Renal cortical epithelial cell (primary cell): ENCODE measurements at regions not wholly inside any gene's neighbourhood (a gene's known extent, or its start where the extent isn't known, plus 50 kb on each side); places are given as distances from the start of the nearest gene placed in this dataset.

ENCODE experiments used
- DNase-seq: peaks from one replicate; pipeline ENCODE4 v3.0.0-alpha.2; 2011; ENCODE audit warnings: low read depth

- no peak for DNase-seq
These were observed 334.9 kb downstream of the CYP26B1 start for GRCh38 chr2:71812736-71813135.

GRCh38 chr2:71811726-71812125, 335.9 kb downstream of the CYP26B1 start:
- DNase-seq = no peak

DNA sequence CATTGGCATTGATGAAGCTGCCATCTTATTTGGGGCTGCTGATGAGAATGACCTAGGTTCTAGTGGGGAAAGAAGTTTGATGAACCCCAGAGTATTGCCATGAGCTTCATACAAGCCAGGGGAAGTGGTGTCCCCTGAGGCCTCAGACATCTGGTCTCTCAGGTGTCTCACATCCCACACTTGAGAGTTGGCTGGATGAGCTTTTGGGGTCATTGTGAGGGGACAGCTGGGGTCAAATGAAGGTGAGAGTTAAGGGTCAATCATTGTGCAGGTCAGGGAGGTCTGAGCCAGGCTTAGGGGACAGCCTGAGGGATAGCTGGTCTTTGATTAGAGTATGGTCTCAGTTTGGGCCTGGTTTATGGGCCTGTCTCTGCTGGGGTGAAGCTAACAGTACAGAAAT, 336.5 kb downstream of the CYP26B1 start:
- no peak for DNase-seq

- no peak for DNase-seq
These were observed 339.8 kb downstream of the CYP26B1 start for GRCh38 chr2:71807581-71808451.

DNA sequence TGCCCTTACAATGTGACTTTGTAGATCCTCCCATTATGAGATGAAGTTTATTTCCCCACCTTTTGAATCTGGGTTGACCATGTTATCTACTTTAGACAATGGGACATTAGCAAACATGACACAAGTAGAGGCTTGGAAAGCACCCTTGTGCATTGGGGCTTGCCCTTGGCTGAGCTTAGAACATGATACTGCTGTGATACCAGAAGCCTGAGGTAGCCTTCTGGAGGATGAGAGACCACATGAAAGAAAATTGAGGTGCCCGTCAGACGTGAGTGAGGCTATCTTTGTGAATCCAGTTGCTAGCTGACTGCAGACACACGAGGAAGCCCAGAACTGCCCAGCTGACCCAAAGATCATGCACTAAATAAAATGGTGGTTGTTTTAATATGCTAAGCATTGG, 341.2 kb downstream of the CYP26B1 start:
- no peak for DNase-seq

GRCh38 chr2:71804281-71804751, 343.3 kb downstream of the CYP26B1 start:
- no peak for DNase-seq

- no peak for DNase-seq
These were observed 344.3 kb downstream of the CYP26B1 start for GRCh38 chr2:71803398-71803797.

DNA sequence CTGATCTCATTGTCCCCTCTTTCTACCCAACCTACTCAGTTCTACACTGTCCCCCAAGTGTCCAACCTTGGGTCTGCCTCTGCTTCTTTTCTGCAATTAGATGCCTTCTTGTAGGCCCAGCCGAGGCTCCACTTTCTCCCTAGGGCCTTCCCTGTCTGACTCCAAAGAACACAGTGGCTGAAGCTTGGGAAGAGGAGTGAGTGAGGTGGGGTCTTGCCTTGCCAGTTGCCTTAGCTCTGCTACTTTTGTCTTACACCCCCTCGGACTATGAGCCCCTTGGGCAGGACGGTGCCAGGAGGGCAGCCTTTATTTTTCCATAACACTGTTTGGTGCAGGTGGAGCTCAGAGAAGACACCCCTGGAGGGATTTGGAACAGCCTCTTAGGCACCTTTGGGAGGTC, 345.1 kb downstream of the CYP26B1 start:
- DNase-seq = no peak

DNA sequence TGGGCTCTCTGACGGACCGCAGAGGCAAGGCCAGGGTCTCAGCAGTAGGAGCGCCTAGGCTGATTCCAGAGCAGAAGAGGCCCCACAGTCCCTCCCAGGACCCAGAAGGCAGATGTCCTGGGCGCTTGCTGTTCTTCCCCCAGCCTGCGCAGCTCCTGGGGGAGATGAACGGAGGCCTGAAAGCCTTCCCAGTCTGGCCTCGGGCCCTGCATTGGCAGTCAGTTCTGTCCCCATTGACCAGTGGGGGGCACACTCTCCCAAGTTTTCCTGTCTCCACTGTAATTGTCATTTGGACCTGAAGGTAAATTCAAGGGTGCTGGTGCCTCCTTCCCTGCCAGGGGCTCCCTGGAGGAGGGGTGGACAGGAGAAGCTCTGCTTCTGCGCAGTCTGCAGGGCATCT, 345.7 kb downstream of the CYP26B1 start:
- DNase-seq = peak; percentile 5

DNA sequence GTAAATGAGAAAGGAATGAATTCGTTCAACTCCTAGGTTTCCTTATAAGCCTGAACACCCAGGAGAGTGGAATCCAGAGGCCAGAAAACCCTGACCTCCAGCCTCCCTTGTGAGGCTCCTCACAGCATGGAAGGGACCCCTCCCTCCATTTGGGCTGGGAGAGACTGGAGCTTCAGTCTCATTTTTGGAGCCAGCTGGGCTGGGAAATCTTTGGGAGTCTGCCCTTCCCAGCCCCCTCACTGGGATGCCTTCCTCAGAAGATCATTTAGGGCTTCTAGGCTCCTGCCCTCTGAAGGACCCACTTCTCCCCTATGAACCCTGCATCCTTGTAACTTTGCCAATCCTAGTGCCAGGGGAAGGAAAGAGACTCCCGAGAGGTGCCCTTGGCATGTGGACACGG, 346.1 kb downstream of the CYP26B1 start:
- DNase-seq = no peak

- DNase-seq = no peak
These were observed 346.8 kb downstream of the CYP26B1 start for GRCh38 chr2:71800851-71801250.

GRCh38 chr2:71800106-71800809, 346.9 kb downstream of the DYSF start:
- DNase-seq = no peak

- no peak for DNase-seq
These were observed 345.7 kb downstream of the DYSF start for GRCh38 chr2:71799013-71799575.

DNA sequence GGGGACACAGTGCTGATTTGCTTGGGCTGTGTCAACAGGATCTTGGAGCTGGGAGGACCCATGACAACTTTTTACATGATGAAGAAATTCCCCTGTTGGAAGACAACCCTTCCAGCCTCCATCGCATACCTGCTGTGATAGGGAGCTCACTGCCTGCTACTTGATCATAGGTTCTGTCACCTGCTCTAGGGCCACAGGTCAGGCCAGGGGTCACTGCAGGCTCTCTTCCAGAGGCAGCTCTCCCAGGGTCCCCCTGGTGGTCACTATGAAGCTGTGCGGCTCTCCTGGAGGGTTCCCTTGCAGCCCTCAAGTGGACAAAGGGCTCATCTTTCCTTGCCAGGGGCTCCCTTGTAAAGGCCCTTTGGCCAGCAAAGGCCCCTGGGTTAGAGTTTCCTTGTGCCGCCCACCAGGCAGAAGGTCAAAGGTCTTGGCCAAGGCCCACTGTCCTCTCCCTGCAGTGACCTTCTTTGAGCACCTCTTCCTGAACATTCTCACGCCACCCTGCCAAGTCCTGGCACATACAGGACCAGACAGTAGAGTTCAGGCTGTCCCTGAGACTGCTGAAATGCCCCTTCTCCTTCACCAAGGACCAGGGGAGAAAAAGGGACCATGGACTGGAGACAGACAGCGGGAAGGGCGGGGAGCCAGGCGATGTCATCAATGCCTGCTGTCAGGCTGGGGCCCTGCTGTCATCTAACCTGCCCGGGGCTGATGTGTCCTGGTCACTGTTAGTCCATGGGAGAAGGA, 345.1 kb downstream of the DYSF start:
- peak; percentile 4 for DNase-seq

DNA sequence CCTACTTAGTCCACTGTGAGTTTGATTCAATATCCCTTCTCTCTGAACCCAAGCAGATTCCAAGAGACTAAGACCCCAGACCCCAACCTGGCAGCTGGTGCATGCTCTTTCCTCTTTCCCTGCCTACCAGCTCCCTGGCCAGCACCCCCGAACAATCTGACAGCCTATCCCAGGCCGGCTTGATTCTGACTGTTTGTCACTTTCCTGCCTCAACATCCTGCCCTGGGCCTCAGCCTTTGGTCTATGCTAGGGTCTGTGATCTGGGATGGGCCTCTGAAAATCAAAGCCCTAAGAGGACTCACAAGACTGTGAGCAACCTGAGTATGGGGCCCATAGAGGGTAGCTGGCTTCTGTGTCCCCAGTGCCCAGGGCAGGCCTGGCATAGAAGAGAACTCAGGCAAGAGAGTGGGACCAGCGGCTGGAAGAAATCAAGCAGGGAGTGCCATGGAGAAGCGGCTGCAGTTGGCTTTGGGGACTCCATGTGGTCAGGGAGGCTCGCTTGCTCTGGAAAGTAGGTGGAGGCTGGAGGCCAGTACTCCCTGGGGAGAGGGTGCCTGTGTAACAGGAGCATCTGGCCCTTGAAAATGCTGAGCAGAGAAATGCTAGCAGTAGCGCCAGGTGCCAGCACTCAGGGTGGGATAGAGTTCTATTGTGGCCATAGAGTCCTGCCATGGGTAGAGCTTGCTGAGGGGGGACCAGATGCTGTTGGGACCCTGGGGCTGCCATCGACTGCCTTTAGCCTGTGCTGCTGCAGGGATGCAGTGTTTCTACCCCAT, 343.9 kb downstream of the DYSF start:
- DNase-seq = no peak

- DNase-seq = no peak
These were observed 342.8 kb downstream of the DYSF start for GRCh38 chr2:71796174-71796593.

- no peak for DNase-seq
These were observed 342.1 kb downstream of the DYSF start for GRCh38 chr2:71795486-71795885.

- no peak for DNase-seq
These were observed 341.2 kb downstream of the DYSF start for GRCh38 chr2:71794611-71795010.

GRCh38 chr2:71793926-71794325, 340.6 kb downstream of the DYSF start:
- no peak for DNase-seq

DNA sequence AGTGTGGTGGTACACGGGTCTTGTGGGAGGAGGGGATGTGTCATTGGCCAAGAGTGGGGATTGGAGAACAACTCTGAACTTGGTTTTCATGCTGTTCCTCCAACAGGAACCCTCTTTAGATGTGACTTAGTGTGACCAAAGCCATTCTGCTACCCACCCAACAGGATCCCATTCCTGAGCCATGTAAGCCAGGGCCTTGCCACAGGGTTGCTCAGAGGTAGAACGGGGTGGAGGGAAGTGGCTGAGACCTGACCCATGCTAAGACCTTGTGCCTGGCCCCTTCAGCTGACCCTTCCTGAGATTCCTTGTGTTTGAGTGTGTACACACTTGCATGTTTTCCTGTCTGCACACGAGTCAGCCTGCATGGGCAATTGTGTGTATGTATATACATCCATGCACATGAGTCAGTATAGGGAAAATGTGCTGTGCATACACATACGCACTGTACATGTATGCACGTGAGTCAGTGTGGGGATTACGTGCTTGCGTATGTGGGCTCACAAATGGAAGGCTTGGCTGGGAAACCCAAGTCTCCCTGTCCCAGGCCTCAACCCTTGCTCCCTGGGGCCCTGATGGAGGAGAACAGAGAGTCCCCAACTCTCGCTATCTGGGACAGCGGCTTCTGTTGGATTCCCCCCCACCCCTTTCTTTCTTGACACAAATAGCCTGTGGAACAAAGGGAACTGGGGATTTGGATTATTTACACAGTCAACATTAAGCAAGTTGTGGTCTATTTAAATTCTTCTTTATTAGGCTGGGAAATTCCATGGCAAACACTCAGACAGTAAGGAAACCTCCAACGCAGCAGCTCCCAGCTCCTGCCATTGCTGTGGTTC, 339.8 kb downstream of the DYSF start:
- DNase-seq = peak; percentile 4
